Gastrocnemius medialis (tissue), 4 donors: ENCODE measurements at regions not wholly inside any gene's neighbourhood (a gene's known extent, or its start where the extent isn't known, plus 50 kb on each side); places are given as distances from the start of the nearest gene placed in this dataset.
"Not testable (repeated sequence)": the region's sequence is repeated elsewhere in the genome, so short reads cannot be mapped to it uniquely, and the experiment has no call there.

Experiments used
- CTCF ChIP-seq, 5 experiments: fragments of 450-650 bp in 3 of 5; fragments of 200-600 bp in 2 of 5; sonication (generic) in 2 of 5; IDR thresholded peaks in 4 of 5; conservative IDR thresholded peaks in 1 of 5; 1 replicate in 4 of 5; 2 replicates in 1 of 5; pipeline ENCODE4 v1.5.1; 2016 to 2019; ENCODE audit warnings: antibody characterized with exemption in 5 of 5, mild to moderate bottlenecking in 3 of 5, moderate library complexity in 3 of 5
- POLR2A ChIP-seq, 2 donors: fragments of 450-650 bp; IDR thresholded peaks; one replicate each; pipeline ENCODE4 v1.6.1; 2017; ENCODE audit warnings: antibody characterized with exemption in 2 of 2, mild to moderate bottlenecking in 2 of 2, moderate library complexity in 2 of 2

- TF ChIP-seq CTCF (IDR thresholded peaks at IDR 0.05 in 4 of 5, conservative IDR thresholded peaks at IDR 0.05 in 1 of 5); POLR2A (IDR thresholded peaks at IDR 0.05): not testable (repeated sequence)
Measured at GRCh38 chr15:22616976-22617375, 158.3 kb downstream of the GOLGA6L22 start.
